NOMO-1 (cell line): ENCODE measurements at regions not wholly inside any gene's neighbourhood (a gene's known extent, or its start where the extent isn't known, plus 50 kb on each side); places are given as distances from the start of the nearest gene placed in this dataset.

Source experiments
- DNase-seq, 2 experiments: peaks; one replicate each; lab custom pipeline; 2025; ENCODE audit not compliant: unreplicated experiment in 2 of 2; lab: John Stamatoyannopoulos, UW

DNA sequence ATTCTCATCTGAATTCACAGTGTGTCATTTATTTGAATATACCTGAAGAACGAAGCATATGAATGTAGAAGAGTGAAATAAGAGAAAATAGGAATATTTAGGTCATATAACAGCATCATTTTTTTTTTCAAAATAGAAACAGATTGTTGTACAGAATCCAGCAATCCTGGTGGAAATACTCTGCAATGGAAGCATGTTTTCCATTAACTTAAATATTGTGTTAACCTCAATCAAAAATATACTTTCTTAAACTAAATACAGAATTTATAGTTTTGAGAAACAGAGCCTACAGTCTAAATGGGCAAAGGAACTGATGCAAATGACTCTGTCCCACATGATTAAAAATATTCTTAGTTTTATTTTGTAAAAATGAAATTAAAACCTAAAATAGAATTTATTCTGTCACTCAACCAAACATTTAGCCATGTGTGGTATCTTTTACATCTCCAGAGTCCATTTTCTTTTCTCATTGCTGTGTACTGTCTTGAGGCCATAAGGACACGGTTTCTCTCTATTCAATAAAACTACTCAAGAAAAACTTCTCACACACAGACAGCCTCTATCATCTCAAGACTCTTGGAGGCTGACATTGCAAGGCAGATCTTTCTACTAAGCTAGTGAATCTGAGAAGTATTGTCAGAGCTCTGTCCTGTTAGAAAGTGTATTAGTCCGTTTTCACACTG lies 322.6 kb downstream of the LTN1 start:
- no peak for DNase-seq

DNA sequence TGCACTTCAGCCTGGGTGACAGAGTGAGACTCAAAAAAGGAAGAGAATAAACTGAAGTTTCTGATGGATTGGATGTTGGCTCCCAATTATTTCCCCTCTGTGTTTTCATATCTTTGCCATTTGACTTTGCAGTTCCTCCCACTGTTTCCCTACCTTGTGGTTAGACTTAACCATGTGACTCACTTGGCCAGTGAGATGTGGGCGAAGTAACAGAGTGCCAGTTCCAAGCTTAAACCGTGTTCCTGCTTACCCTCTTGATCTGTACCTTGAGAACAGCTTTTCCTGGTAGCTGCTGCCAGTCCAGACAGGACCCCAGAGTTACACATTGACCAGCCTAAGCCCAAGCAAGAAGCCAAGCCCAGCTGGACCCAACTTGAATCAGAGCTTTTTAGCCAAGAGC lies 323.4 kb downstream of the LTN1 start:
- DNase-seq, result no peak

DNA sequence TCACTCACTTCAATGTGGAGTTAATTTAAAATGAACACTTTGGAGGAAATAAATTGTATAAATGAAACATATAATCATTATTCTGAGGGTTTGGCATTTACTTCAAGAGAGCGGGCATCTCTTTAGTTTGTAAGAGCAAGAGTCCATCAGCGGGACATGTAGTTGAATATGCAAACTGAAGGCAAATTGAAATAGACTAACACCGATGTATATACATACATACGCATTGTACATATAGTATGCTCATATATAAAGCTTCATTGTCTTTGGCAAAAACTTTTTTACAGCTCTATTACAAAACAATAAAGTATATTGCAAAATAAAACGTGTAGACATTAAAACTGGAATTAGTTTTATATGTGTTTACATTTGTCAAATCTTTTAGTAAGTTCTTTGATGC lies 328.9 kb downstream of the LTN1 start:
- no peak for DNase-seq

DNA sequence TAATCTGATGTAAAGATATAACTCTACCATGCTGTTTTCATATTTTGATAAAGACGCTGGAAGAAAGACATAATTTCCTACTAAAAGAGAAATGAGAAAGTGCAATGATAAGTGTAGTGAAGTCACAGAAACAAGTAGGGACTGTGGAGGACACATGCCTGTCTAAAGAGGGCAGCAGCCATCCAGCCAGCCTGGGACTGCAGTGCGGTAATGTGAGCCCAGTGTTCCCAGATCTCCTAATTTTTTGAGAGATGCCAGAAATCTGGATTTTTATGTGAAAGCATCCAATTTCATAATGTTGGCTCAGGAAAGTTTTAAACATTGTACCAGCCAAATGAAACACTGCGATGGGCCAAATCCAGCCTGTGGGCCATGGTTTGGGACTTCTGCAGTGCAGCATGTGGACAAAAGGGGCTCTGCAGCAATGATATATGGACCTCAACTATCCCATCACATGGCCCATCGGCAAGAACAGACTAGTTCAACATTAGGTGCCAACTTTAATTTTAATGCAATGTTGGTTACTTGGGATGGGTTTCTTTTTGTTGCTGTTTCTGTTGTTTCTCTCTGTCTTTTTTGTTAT lies 329.5 kb downstream of the LTN1 start:
- no peak for DNase-seq

DNA sequence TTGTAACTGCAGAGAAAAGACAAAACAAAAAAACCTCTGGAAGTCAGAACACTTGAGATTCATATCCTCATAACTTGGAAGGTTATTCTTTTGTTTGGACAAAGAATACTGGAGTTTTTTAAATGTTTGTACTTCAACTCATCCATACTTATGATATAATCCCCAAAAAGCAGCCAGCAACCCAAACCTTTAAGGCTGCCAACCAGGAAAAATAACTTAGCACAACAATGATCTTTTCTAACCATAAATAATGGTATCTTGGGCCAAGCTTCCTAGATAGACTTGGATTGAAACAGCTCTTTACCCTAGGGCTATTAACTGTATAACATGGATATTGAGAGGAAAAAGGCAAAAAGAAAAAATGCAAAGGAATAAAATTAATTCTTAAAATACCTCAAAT lies 335.1 kb downstream of the LTN1 start:
- DNase-seq, result no peak

DNA sequence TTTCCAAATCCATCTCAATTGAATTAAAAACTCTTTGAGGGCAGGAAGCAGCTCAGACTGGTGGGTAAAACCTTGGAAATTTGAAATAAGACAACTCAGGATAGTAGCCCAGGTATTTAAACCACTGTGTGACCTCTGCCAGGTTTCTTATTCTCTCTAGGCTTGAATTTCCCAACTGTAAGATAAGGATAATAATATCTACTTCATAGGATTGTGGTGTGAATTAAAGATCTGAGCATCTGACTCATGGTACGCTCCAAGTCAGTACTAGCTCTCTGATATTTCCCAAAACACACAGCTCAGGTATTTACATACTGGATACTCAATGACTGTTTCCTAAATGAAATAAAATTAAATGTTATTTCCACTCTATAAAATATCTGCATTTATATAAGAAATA lies 337.2 kb downstream of the LTN1 start:
- no peak for DNase-seq

DNA sequence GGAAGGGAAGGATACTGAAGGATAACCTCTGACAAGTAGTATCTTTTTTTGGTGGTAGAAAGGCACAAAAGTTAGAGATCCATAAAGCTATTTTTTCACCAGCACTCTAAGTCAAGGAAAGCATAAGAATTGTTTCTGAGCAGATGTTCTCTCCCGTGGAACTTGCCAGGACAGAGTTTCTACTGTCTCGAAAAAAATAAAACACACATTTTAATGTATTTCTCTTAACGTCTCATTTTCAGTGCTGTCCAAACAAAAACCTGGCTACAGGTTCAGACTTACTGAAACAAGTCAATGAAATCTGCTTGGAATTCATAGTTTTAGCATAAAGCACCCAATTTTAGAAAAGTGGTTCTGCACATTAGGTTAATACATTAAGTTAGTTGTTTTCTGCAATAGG lies 338.3 kb downstream of the LTN1 start:
- DNase-seq, result no peak

DNA sequence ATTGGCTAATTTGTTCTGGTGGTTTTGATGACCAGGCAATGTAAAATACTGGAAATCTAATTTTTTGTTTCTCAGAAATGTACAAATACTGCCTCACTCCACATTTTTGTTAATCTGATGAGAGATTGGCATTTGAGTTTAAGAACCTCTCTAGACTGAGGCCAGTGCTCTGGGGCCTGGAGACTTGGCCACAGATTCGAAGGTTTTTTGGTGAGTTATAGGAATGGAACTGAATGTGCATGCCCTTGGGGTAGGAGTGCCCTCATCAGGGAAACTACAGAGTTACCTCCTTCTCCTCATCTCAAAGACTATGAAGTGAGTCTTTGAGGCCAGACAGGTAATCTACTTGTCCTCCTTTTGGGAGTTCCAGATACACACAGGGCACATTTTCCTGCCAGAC lies 347.9 kb downstream of the LTN1 start:
- no peak for DNase-seq

DNA sequence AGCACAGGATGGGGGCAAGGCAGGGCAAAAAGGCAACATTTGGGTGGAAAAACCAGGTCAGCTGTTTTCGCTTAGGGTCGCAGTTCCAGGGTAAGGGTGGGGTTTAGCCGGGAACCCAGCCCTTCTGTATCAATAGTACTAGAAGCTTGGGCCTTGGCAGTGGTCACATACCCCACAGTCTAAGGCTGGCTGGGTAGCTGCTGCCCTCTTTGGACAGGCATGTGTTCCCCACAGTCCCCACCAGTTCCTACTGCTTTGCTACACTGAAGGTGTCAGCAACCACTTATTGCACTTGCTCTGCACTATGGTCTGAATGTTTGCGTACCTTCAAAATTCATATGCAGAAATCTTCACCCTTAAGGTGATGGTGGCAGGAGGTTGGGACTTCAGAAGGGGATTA lies 349.8 kb downstream of the LTN1 start:
- DNase-seq, result no peak

DNA sequence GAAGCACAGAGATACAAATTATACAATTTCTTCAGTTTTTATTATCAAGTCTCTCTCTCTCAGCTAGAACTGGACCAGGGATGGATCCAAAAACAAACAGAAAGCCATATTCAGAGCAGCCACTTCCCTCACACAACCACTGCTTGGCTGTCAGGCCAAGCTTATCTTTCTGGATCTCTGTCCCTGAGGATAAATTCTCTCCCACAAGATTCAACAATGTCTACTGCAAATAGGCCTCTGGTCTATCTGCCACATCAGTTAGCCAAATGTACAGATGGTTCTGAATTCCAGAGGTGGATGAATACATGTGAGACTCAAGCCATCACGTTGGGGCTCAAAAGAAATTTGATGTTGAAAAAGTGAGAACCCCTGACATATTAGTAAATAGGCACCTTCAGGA lies 350.9 kb downstream of the LTN1 start:
- DNase-seq, result no peak

DNA sequence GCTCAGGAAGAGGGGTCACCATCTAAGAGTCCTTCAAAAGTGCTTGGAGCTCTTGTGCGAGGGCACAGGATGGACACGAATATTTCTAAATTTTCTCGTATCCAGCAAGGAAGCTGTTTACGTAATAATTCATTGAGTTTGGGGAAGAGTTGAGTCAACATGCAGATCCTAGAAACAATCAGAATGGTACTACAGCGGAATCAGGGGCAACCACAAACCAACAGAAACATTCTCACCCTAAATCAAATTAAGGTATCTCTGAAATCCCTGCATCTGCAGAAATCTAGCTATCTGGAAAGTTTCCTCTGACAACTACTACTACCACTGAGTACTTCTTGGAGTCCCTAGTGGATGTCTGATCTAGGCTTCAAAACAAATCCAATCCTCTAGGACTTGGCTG lies 352.4 kb downstream of the LTN1 start:
- no peak for DNase-seq

DNA sequence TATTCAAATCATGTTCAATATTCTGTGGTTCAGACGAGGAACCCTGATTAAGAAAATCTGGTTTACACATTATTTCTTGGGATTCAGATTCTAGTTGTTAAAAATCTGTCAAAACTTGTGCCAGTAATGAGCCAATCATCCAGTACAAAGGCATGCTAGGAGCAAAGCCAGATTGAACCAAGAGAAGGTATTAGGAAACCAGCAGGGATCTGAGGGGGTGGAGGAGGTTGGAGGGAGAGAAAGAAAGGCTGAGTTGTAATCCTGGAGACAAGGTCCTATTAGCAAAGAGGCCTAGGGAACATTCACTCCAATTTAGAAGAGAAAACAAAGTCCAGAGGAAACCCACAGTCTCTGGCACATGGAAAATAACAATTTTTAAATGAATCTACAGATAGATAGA lies 352.9 kb downstream of the LTN1 start:
- DNase-seq, result no peak

DNA sequence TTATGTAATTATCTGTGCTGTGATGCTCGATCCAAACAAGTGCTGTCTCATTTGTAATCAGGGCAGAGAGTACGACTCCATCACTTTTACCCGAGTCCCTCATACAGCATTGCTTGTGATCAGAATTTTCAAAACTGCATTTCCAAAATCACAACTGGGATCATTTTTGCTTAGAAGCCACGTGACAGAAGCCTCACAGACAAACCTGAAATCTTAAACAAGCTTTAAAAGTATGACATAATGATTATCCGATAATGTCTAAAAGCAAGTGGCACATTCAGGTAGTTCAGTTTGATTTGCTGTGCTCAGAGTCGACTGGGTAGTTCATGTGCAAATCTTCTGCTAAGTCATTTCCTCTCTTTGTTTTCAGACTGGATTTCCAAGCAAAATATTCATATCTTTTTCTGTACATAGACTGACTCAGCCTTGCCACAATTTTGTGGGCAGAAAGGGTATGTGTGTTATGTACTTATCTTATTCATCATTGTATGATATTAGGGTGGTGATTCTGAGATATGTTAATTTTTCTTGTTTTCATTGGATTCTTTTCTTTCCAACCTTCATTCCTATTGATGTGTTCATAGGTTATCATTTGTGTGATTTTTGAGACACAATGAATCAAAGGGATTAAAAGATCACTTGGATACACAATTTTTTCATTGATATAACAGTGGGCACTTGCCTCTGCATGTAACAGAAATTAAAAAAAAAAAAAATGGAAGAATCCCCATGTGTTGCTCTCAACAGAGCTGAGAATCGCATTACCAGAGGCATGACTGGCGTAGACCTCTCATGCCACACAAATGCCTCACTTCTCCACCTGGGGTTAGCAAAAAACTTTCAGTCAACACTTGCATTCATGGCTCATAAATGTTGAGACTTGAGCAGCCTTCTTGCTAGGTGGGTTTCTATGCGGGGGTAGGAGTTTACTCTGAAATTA lies 355.7 kb downstream of the LTN1 start:
- no peak for DNase-seq

DNA sequence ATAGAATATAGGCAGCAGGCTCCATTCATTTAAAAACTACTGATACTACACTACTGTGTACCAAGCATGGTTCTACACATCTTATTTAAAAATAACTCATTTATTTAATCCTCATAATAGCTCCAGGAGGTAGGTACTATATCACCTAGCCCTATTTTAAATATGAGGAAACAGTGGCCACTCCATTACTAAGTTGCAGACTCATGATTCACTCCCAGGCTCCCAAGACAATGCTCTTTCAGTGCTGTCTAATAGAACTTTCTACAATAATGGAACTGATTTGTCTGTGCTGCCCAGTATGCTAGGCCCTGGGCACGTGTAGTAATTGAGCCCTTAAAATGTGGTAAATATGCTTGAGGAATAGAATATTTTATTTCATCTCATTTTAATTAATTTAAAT lies 357.1 kb downstream of the LTN1 start:
- no peak for DNase-seq

DNA sequence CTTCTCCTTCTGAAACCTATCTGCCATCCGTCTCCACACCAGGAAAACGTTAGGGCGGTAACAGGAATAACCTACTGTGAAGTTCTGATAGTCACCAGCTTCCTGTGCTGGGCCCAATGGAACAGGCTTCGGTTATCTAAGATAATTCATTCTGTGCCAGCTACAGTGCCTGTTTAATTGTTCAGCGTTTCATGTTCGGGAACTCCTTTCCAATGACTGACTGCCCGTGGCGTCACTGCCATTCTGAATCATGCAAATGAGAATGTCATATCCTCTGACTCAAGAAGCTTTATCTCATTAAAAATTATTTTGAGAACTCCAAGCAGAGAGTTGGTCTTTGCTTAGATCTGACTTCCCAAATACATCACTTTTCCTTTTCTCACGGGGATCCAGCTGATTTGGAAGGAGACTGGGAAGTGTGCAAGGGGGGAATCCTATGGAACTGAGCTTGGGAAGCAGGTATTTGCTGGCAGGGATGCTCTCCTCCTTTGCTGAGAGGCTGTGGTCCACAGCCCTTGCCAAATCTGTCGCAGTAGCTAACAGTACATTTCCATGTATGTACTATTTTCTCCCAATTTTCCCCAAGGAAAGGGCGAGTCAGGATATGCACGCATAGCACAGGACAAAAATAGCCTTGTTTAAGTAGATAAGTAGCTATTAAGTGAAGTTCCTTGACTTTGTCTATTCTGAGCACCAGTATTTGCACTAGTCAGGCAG lies 358.7 kb downstream of the LTN1 start:
- no peak for DNase-seq

DNA sequence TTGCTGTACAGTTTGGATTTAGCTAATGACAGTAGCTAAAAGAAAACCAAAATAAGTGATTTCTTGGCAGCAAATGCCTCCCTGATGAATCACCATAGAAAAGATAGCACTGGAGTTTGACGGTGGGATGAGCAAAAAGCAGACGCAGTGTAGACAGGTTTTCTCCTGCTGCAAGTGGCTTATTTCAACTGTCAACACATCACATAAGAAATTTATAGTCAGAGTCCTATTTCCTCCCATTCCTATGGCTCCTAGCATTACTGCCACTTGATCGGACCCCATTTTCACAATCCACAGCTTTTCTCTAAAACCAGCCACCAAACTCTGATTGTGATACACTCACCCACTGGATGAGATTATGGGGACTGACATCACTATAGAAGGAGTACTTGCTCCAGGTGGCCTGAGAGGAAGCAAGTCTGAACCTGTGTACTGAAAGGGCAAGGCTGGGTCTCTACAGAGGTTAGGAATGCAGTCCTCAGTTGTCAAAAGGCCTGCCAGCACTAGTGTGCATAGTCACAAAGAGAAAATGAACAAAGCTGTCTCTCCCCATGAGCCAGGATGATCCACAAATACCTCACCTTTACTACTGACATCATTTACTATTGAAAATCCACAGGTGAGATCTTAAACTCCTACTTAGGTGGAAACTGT lies 359.8 kb downstream of the LTN1 start:
- no peak for DNase-seq

DNA sequence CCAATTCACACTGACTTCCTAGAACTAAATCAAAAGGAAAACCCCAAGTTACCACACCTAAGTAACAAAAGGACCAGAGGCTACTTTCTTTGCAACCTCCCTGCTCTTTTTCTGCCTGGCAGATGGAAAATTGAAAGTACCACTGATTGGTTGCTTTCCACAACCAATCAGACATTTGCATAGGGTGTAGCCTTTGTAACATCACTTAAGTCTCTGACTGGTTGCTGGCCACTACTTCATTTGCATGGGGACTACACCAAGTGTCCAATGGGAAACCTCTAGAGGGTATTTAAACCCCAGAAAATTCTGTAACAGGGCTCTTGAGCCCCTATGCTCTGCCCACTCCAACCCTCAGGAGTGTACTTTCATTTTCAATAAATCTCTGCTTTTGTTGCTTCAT lies 365.0 kb downstream of the LTN1 start:
- DNase-seq, result no peak

DNA sequence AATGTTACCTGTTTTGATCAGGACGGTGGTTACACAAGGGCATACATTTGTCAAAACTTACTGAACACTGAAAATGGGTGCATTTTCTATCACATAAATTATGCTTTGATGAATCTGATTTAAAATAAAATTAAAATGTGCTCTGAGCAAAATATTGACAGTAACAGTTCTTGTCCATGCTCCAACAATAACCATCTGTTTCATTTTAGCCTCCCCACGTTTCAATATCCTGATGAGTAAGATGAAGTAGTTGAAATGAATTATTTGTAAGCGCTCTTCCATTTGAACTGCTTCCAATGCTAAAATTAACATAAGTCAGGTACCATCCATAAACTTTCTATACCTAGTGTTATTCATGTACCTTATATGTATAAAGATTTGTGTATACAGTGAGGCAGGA lies 365.4 kb downstream of the LTN1 start:
- DNase-seq, result no peak

DNA sequence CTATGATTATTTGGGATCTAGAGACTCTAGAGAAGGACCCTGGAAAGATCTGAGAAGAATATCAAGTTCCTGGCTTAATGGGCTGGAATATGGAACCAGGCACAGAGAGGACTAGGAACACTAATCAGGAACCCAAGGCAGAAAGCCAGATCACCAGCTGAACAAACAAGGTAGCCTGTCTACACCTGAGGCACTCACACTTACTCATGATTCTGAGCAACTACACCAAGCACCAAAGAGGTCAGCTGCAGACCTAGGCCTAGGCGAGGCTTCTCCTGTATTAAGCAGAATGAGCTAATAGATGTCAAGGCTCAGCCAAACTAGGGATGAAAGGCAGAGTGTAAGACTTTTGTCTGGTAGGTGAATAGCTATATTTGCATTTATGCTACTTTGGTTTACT lies 368.1 kb downstream of the LTN1 start:
- no peak for DNase-seq

DNA sequence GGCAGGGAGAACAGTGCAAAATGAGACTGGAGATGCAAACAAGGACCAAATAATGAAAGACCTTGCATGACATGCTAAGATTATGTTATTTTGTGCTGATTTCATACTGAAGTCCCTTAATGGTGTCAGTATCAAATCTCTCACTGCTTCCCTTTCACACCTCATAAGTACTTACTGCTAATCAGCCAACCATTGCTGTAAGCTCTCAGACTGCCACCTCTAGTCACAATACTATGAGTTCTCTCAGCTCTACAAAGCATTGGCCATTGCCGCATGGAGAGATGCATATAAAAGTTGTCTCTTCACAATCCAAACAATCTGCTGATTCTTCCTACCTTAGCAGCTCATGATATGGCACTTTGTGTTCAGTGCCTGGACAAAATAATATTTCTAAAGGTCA lies 375.4 kb downstream of the LTN1 start:
- DNase-seq, result no peak

DNA sequence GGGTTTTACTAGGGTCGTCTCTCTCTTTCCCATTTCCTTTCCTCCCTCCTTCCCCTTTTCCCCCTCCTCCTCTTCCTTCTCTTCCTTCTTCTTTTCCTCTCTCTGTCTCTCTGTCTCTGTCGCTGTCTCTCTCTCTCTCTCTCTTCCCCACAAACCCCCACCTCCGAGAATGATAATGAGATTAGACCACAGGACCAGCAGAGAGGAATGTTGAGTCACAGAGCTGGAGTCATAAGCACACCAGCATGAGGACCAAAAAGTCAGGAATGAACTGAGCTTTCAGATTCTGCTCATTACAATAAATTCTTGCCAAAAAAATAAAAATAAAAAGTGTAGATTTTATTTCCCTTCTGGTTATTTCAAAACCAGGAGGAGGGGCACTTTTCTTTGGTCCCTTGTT lies 377.4 kb downstream of the LTN1 start:
- DNase-seq, result no peak
